GM12874 (cell line): ENCODE measurements at regions not wholly inside any gene's neighbourhood (a gene's known extent, or its start where the extent isn't known, plus 50 kb on each side); places are given as distances from the start of the nearest gene placed in this dataset.

Experiments
- TF ChIP-seq, protein P1 (sequence below): IDR thresholded peaks from 2 replicates; pipeline ENCODE4 v1.5.1; 2011; ENCODE audit warnings: low read depth, mild to moderate bottlenecking, control low read depth, low read length, moderate library complexity; ENCODE audit not compliant: insufficient read depth

DNA sequence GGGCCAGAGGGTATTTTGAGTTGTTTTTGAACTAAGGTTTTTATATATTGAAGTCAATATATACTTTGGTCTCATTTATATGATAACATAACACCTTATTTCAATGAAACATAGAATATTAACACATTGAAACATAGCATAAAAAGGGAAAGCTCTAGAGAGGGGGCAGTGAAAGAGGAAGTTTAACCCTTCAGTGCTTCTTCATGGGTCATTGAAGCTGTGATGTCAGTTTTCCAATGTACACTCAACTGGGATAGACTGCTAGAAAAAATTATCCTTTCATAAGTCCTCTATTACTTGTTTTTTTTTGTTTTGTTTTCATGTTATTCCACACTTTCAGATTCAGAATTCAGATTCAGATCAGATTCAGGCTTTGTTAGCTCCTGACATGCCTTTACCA, 442.7 kb downstream of the EPHA5 start:
- TF ChIP-seq, protein P1, sequence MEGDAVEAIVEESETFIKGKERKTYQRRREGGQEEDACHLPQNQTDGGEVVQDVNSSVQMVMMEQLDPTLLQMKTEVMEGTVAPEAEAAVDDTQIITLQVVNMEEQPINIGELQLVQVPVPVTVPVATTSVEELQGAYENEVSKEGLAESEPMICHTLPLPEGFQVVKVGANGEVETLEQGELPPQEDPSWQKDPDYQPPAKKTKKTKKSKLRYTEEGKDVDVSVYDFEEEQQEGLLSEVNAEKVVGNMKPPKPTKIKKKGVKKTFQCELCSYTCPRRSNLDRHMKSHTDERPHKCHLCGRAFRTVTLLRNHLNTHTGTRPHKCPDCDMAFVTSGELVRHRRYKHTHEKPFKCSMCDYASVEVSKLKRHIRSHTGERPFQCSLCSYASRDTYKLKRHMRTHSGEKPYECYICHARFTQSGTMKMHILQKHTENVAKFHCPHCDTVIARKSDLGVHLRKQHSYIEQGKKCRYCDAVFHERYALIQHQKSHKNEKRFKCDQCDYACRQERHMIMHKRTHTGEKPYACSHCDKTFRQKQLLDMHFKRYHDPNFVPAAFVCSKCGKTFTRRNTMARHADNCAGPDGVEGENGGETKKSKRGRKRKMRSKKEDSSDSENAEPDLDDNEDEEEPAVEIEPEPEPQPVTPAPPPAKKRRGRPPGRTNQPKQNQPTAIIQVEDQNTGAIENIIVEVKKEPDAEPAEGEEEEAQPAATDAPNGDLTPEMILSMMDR: no peak

DNA sequence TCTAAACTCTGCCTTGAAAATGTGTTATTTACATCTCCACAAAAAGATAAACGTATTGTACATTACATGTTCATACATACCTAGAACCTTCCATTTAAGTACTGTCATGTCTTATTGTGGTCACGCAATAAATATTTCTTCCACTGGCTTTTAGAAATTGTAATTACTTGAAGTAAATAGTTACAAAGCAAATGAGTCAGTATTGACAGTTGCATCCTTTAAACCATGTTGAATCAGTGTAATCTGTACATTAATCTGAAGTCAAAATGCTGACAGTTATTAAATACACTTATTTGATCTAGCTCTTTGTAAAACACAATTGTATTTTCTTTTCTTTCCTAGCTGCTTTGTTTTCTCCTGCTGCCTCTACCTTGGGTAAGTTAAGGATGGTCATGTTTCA, 446.7 kb downstream of the EPHA5 start:
- TF ChIP-seq, protein P1: no peak

DNA sequence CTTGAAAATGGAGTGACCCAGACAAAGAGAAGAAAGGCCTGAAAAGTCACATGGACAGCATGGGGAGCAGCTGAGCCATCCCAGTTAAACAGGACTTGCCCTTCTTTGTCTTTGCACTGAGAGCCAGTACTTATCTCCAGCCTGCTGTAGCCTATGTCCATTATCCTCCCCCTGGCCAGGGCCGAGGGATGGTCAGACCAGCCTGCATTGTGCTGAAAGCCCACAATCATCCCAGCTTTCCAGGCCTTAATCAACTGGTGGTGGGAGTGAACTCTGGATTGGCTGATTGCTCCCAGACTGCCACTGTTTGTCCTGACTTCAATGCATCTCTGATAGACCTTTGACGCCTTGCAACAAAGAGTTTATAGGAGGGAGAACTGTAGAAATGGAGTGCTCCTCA, 453.1 kb downstream of the EPHA5 start:
- TF ChIP-seq, protein P1: no peak

DNA sequence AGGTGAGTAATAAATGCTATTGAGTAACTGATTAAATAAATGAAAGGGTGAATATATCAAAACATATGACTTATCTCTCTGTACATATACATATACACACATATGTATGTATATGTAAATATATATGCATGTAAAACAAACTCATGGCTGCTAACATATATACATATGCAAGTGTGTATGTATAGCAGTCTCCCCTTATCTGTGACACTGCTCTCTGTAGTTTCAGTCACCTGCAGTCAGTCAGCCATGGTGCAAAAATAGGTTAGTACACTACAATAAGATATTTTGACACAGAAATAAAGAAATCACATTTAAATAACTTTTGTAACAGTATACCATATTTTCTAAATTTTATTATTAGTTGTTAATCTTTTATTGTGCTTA, 467.4 kb downstream of the EPHA5 start:
- TF ChIP-seq, protein P1: no peak

DNA sequence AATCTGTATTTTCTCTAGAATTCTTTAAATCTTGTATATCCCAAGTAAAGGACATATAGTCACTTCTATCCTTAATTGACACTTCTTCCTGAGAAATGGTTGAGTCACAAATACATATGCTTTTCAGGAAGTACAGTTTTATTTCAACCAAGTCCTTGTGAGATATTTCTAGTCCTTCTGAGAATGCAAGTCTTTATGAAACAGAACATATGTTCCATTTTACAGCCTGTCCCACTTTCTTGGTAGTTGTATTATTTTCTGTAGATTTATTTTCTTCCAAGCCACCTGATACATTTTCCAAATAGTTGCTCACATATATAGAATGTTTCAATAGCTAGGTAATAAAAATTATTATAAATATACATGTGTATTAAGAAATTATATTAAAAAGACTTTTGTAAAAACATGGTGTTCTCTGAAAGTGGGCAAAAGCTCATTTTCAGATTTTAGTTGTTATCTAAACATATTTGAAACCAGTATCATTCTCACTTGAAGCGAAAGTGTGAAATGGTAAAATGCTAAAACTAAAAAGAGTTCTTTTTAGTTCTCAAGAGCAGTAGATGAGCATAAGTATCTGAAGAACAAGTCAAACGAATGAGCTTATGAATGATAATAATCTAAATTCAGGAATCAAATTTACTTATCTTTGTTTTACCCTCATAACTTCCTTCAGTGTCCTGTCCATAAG, 468.0 kb downstream of the EPHA5 start:
- TF ChIP-seq, protein P1: no peak

DNA sequence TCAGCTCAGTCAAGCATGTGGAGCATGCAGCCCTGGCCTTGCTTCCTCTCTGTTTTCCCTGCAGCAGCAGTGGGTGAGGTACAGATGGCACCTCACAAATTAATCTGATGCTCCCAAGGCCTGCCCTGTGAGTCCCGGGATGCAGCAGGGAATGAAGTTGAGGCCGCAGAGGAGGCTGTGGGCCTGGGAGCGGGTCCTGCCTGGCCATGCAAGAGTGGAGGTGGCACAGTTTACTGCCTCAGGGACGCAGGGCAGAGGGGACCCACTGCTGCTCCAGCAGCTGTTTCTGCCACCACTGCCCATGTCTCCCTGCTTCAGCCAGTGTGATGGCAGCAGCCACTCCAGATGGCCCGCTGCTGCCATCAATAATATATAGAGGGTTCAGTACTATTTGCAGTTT, 474.6 kb downstream of the EPHA5 start:
- TF ChIP-seq, protein P1: no peak

DNA sequence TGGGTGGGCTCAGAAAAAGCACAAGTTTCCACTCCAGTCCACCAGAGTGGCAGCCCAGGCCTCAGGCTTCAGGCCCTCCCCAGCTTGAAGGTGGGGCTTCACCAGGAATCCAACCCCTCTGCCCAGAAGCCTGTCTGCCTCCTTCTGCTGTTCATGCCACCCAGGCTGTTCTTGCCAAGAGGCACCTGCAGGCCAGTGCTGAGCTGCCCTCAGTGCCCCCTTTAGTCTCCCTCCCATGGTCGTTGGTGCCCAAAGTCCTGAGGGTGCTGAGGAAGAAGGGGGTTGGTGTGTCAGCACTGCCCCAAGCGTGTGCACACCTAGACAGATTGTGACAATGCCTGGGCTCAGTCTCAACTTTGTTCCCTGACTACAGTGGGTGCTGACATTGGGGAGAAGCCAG, 475.3 kb downstream of the EPHA5 start:
- TF ChIP-seq, protein P1: no peak
